ENCODE measurements at regions not wholly inside any gene's neighbourhood (a gene's known extent, or its start where the extent isn't known, plus 50 kb on each side); places are given as distances from the start of the nearest gene placed in this dataset.

GRCh38 chr2:152283392-152283791 is 51.6 kb upstream of the FMNL2 start:
- no peaks in the 10 kb centered on the region for H3K4me1 Mint-ChIP-seq
- ATAC-seq, result no peak
- peaks cover 0 to 10% (median 0%) of the 10 kb centered on the region in 3 donors for H3K36me3 Mint-ChIP-seq
- no peak overlapping the region for H3K4me3 Mint-ChIP-seq
- H3K9me3 Mint-ChIP-seq, result peaks cover 0 to 19% (median 5%) of the 10 kb centered on the region in 9 donors
- POLR2A ChIA-PET, result no interaction called here
- DNase-seq, result no peak
- H3K27ac Mint-ChIP-seq, result no peak overlapping the region
- H3K27me3 Mint-ChIP-seq, result peaks cover 4 to 14% (median 4%) of the 10 kb centered on the region in 5 donors

GRCh38 chr2:152284398-152284797 is 50.6 kb upstream of the FMNL2 start:
- POLR2A ChIA-PET, result no interaction called here
- Mint-ChIP-seq H3K27me3 (peaks cover 0 to 11% (median 4%) of the 10 kb centered on the region in 5 donors), H3K9me3 (peaks cover 0 to 10% (median 0%) of the 10 kb centered on the region in 9 donors), H3K27ac (no peak overlapping the region), H3K36me3 (peaks cover 0 to 5% (median 0%) of the 10 kb centered on the region in 3 donors), H3K4me3 (no peak overlapping the region), H3K4me1 (no peaks in the 10 kb centered on the region)
- no peak for DNase-seq
- no peak for ATAC-seq
